Glomerular visceral epithelial cell (primary cell): ENCODE measurements at regions not wholly inside any gene's neighbourhood (a gene's known extent, or its start where the extent isn't known, plus 50 kb on each side); places are given as distances from the start of the nearest gene placed in this dataset.
"Not testable (repeated sequence)": the region's sequence is repeated elsewhere in the genome, so short reads cannot be mapped to it uniquely, and the experiment has no call there.

Experiments
- DNase-seq: peaks from one replicate; pipeline ENCODE4 v3.0.0-alpha.2; 2016; ENCODE audit errors: extremely low spot score

DNA sequence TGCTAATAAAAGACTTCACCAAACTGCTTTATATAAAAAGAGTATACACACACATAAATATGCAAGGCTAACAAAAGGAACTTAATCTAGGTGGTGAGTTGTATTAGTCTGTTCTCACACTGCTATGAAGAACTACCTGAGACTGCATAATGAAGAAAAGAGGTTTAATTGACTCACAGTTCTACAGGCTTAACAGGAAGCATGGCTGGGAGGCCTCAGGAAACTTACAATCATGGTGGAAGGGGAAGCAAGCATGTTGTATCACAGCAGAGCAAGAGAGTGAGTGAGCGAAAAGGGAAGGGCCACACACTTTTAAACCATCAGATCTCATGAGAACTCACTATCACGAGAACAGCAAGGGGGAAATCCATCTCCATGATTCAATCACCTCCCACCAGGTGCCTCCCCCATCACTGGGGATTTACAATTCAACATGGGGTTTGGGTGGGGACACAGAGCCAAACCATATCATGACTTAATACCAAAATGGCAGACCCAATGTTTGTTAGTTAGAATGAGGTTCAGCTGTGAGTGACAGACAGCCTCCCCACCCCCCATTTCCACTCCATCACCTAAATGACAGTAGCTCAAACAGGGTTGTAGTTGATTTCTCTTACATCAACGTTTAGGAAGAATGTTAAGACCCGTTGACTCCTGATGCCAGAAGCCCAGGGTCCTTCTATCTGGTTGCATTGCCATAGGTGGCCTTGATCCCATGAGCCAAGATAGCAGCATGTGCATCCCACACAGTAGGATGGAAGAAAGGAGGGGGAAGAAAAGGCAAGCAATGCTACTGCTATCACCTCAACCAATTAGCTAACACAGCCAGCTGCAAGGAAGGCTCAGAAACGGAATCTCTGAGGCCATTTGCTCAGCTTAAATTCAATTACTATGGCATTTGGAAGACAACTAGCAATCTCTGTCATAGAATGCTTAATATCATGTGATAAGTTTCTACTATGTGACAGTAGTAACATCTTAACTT lies 77.0 kb downstream of the CCDC71L start:
- no peak for DNase-seq

DNA sequence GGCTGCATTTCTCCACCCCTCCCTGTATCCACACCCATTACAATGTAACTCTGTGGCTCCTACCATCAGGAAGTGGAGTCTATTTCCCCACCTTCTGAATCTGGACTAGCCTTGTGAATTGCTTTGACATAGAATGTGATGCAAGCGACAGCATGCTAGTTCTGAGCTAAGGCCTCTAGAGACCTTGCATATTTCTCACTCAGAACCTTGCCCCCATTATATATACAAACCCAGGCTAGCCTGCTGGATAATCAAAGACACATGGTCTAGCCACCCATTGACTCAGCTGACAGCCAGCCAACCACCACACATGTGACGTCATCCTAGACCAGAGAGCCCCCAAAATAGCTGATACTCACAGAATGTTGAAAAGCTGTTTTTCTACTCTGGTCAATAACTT lies 77.9 kb downstream of the CCDC71L start:
- no peak for DNase-seq

- DNase-seq = no peak
Observed at GRCh38 chr7:106582365-106582764, 78.6 kb downstream of the CCDC71L start.

GRCh38 chr7:106579086-106579485 lies 81.9 kb downstream of the CCDC71L start:
- DNase-seq = not testable (repeated sequence)

DNA sequence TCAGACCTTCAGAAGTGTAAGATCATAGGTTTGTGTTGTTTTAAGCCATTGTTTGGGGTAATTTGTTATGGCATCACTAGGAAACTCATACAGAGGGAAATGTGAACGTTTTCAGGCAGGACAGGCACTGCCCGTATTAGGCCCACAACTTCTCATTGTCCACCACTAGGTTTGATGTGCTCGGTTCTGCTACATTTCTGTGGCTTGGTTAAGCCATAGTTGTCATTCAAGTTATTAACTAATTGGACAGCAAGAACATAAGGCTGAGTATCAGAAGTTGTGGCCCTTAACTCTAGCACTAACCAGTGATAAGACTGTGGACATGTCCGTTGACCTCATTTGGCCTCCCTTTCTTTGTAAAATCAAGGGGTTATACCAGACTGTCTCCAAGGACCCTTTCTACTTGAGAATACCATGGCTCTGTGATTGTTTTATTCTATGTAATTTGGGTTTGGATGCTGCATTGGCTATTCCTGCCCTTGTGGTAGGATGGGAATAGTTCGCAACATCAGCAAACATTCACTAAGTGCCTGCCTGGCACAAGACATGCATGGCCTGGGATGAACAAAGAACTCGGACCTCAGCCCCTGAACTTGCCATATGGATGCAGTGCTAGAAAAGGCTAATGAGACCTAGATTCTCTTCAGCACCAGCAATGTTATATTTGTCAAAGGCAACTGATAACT lies 85.7 kb downstream of the CCDC71L start:
- no peak for DNase-seq

DNA sequence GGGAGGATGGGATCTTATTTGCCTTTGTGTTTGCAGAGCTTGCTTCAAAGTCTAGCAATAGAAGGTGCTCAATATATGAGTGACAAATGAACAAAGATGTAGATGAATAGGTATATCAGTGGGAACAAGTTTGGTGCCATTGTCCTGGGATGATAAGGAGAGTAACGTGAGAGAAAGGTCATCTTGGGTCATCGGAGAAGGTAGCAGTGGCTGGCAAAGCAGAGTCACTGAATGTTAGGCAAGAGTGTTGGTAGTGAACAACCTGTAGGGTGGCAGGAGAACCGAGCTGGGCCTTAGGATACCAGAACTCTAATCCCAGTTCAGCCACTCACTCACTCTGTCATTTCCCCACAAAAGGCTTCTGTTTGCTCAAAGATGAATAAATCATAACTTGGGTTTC lies 87.2 kb downstream of the CCDC71L start:
- DNase-seq = no peak

DNA sequence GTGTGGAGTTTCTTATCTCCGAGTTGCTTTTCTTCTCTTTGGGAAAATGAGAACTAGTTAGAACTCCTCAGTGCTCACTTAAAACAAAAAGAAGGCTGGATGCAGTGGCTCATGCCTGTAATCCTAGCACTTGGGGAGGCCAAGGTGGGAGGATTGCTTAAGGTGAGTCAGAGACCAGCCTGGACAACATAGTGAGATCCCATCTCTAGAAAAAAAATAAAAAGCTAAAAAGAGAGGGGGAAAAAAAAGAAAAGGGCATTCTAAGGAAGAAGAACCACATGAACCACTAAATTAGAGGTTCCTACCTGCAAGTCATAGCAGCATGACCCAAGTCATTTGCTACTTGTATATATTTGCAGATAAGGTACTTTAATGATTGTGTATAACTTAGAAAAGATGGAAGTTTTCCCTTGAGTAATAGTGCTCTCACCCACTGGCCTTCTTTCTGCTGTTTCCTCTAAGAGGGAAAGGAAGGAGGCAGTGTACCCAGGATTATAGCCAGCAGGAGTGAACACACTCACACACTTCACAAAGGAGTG lies 87.8 kb downstream of the CCDC71L start:
- no peak for DNase-seq

GRCh38 chr7:106572394-106573124 lies 88.4 kb downstream of the CCDC71L start:
- DNase-seq = peak; percentile 21

- no peak for DNase-seq
Observed at GRCh38 chr7:106571563-106571962, 89.4 kb downstream of the CCDC71L start.

- DNase-seq = no peak
Observed at GRCh38 chr7:106570948-106571418, 90.0 kb downstream of the CCDC71L start.

DNA sequence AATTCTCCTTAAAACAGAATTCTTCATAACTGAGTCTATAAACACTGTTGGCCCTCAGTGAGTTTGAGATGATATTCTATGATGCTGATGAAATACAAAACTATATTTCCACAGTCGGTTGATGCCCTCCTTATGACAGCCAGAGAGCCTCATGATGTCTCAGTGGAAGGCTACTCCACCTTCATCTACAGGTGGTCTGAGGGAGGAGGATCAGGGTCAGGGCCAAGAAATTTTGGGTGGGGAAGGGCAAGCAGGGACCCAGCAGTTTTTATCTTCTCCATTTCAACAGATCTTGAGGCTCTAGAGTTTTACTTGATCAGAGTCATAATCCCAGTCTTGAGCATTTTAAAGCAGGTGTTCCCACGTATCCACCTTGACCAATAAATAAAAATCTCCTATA lies 90.8 kb downstream of the CCDC71L start:
- no peak for DNase-seq

DNA sequence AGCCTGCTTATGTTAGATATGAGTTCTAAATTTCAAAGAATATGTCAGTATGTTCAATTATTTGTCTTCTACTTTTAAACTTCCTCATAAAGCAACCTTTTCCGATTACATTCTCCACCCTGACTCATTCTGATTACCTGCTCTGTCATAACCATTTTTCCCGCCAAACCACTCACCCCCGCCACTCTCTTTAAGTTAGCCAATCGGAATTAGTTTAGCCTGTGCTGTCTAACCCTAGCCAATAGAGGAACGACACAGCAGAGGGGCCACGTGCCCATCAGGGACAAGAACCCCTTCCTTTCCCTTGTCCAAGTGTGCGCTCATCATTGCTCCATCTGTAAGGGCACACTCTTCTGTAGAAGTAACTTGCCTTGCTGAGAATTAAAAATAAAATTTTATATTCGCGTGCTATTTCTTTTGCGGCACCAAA lies 91.4 kb downstream of the CCDC71L start:
- no peak for DNase-seq

DNA sequence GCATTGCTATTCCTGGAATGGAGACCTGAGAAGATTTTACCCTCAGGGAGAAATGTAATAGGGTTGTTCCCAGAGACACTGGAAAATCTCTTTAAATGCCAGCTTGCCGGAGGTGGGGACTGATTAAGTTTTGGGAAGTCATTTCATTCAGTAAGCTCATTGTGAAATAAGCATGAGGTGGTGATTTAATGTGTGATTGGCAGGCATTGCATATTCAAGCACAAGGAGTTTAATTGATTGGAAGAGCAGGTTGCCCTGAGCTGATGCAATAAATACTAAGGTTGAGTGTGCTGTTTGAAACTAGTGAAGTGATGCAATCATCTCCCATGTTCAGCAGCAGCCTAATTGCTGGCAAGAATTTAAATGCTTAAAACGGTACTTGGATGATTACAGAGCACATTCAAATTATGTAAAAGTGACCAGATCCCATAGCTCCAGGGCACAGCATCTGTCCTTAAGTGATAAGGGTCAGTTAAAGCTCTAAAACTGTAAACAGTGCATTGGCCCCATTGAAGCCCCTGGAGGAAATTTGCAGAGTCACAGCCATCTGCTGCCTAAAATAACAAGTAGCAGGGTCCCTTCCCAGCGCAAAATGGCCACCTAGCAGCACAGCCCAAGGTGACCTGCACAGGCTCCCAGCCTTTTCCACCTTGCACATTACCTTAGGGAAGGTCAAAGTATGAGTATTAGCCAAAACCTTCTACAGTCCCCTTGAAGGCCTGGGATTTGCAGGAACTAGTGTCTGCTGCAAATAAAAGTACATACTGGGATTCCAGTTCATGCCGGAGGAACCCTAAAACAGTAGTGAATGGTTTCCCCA lies 92.1 kb downstream of the CCDC71L start:
- no peak for DNase-seq

DNA sequence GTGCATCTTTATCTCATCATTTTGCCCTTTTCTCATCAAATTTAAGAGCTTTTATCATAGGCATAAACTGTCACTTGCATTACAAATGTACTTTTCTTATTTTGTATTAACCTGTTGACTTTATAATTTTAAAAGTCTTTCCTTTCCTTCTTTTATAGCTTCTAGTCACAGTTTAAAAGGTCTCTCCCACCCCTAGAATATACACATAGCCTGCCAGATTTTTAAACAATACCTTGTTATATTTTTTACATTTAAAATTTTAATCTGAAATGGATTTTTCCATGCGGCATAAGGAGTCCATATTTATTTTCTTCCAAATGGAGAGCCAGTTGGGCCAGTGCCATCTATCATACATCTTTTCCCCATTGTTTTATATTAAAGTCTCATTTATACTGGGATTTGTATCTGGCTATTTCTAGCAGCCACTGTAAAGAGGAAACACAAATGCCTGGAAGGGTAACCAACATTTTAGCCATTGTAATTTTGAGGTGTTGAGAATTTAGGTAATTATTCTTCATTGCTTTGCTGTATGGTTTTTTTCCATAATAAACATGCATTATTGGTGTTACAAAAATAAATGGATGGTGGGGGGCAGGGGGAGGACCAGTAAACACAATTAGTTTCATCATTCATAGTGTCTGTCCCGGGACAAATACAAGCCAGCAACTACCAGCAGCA lies 92.8 kb downstream of the CCDC71L start:
- DNase-seq = no peak

DNA sequence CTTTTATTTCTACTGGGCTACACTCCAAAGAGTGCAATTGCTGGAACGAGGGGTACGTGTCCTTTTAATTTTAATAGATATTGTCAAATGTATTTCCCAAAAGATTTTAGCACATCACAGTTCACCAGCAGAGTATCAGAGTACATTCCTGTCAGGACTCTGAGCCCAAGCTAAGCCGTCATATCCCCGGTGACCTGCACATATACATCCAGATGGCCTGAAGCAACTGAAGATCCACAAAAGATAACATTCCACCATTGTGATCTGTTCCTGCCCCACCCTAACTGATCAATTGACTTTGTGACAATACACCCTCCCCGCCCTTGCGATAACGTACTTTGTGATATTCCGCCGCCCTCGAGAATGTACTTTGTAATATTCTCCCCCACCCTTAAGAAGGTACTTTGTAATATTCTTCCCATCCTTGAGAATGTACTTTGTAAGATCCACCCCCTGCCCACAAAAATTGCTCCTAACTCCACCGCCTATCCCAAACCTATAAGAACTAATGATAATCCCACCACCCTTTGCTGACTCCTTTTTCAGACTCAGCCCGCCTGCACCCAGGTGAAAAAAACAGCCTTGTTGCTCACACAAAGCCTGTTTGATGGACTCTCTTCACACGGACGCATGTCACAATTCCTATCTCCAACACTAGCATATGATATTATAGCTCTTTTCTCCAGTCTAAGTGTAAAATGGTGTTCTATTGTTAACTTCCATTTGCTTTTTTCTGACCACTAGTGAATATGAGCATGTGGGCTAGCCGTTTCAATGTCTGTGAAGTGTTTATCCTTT lies 93.6 kb downstream of the CCDC71L start:
- DNase-seq = not testable (repeated sequence)

DNA sequence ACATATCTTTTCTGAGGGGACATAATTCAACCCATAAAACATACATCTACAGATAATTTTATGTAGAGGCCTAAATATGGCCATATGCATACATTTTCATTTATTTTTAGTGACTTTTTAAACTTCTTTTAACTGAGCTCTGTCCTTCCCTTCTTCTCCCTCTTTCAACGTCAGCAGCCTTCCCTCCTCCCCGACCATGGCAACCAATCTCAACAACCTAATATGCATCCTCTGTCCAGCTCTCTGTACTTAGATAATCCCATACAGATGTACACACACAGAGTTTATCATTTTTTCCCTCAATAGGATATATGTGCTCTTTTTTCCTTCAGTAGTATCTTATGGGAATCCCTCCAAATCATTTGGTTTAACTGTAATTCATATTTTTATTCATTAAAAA lies 94.3 kb downstream of the CCDC71L start:
- no peak for DNase-seq

GRCh38 chr7:106566196-106566595 lies 94.8 kb downstream of the CCDC71L start:
- no peak for DNase-seq

DNA sequence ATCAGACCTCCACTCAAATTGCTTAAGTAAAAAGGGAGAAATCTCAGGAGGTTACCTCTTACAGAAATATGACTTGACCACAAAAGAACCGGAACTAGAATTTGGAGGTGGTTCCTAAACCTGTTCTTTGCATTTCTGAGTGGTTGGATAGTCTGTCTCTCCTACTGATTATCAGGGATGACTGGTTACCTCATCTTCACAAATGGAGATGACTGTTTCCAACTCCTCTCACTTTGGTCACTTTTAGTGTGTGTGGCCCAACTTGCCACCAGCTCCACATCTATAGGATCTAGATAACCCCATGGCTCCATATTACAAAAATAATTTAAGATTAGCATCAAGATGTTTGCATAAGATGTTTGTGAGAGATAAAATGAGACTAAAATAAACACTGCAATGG lies 95.5 kb downstream of the CCDC71L start:
- no peak for DNase-seq

- no peak for DNase-seq
Observed at GRCh38 chr7:106563466-106564150, 97.3 kb downstream of the CCDC71L start.
